SK-N-SH treated with all-trans-retinoic acid at 6 μM for 48 hours (cell line): ENCODE measurements at regions not wholly inside any gene's neighbourhood (a gene's known extent, or its start where the extent isn't known, plus 50 kb on each side); places are given as distances from the start of the nearest gene placed in this dataset.

Experiments
- ATAC-seq: fragments of 200-7000 bp; cut with Tn5 transposase; 3 replicates; pipeline ENCODE4 v1.9.1; 2020; ENCODE audit warnings: mild to moderate bottlenecking, moderate library complexity
- CSDC2 ChIP-seq: fragments of 250-450 bp; sonication (Bioruptor Pico); IDR thresholded peaks from 2 replicates; pipeline ENCODE4 v1.5.0; 2020; ENCODE audit warnings: mild to moderate bottlenecking, moderate library complexity
- CSRNP3 ChIP-seq: fragments of 250-450 bp; sonication (Bioruptor Pico); IDR thresholded peaks from 2 replicates; pipeline ENCODE4 v1.5.1; 2021; ENCODE audit warnings: mild to moderate bottlenecking, moderate library complexity
- ESRRG ChIP-seq: fragments of 250-450 bp; sonication (Bioruptor Pico); IDR thresholded peaks from 2 replicates; pipeline ENCODE4 v1.6.1; 2021; ENCODE audit warnings: mild to moderate bottlenecking
- OSR1 ChIP-seq: fragments of 250-450 bp; sonication (Bioruptor Pico); IDR thresholded peaks from 2 replicates; pipeline ENCODE4 v1.8.0; 2022; ENCODE audit warnings: moderate library complexity, mild to moderate bottlenecking, inconsistent platforms
- PATZ1 ChIP-seq: fragments of 250-450 bp; sonication (Bioruptor Pico); IDR thresholded peaks from 2 replicates; pipeline ENCODE4 v1.8.0; 2020; ENCODE audit warnings: mild to moderate bottlenecking, moderate library complexity, borderline replicate concordance
- POU6F1 ChIP-seq: fragments of 250-450 bp; sonication (Bioruptor Pico); IDR thresholded peaks from 2 replicates; pipeline ENCODE4 v1.8.0; 2021; ENCODE audit warnings: low read depth, mild to moderate bottlenecking, moderate library complexity, borderline replicate concordance
- PPARA ChIP-seq: fragments of 250-450 bp; sonication (Bioruptor Pico); IDR thresholded peaks from 2 replicates; pipeline ENCODE4 v1.5.0; 2020; ENCODE audit warnings: mild to moderate bottlenecking, borderline replicate concordance
- RARB ChIP-seq: fragments of 250-450 bp; sonication (Bioruptor Pico); IDR thresholded peaks from 2 replicates; pipeline ENCODE4 v1.8.0; 2021; ENCODE audit warnings: mild to moderate bottlenecking, moderate library complexity
- SNAI2 ChIP-seq: fragments of 250-450 bp; sonication (Bioruptor Pico); IDR thresholded peaks from 2 replicates; pipeline ENCODE4 v1.5.0; 2020; ENCODE audit warnings: mild to moderate bottlenecking, moderate library complexity
- TCF4 ChIP-seq: fragments of 250-450 bp; sonication (Bioruptor Pico); IDR thresholded peaks from 2 replicates; pipeline ENCODE4 v1.8.0; 2021; ENCODE audit warnings: mild to moderate bottlenecking, moderate library complexity, borderline replicate concordance
- TOX ChIP-seq: fragments of 250-450 bp; sonication (Bioruptor Pico); IDR thresholded peaks from 2 replicates; pipeline ENCODE4 v1.8.0; 2021; ENCODE audit warnings: mild to moderate bottlenecking, moderate library complexity, borderline replicate concordance
- ZC3H10 ChIP-seq: fragments of 250-450 bp; sonication (Bioruptor Pico); IDR thresholded peaks from 2 replicates; pipeline ENCODE4 v1.5.1; 2021; ENCODE audit warnings: mild to moderate bottlenecking, moderate library complexity
- ZFP3 ChIP-seq: fragments of 250-450 bp; sonication (Bioruptor Pico); IDR thresholded peaks from 2 replicates; pipeline ENCODE4 v1.5.0; 2020; ENCODE audit warnings: mild to moderate bottlenecking, moderate library complexity
- ZNF70 ChIP-seq: fragments of 450-650 bp; formaldehyde crosslinking; IDR thresholded peaks from 2 replicates; pipeline ENCODE4 v1.5.0; 2020; ENCODE audit warnings: mild to moderate bottlenecking, moderate library complexity
- ZNF8 ChIP-seq: fragments of 450-650 bp; formaldehyde crosslinking; IDR thresholded peaks from 2 replicates; pipeline ENCODE4 v1.5.0; 2020; ENCODE audit warnings: mild to moderate bottlenecking, moderate library complexity
- TF ChIP-seq, protein P1 (sequence below): fragments of 250-450 bp; sonication (Bioruptor Pico); IDR thresholded peaks from 2 replicates; pipeline ENCODE4 v1.5.1; 2020; ENCODE audit warnings: low read depth, mild to moderate bottlenecking, moderate library complexity
- TF ChIP-seq, protein P2 (sequence below): fragments of 250-450 bp; sonication (Bioruptor Pico); IDR thresholded peaks from 2 replicates; pipeline ENCODE4 v1.5.0; 2020; ENCODE audit warnings: mild to moderate bottlenecking, moderate library complexity

GRCh38 chr10:78925800-78926319 is 142.9 kb upstream of the ZMIZ1 start:
- ATAC-seq: peak; percentile 40
- no peak for TF ChIP-seq TCF4 (CRISPR knock-in tag)
- no peak for TF ChIP-seq PPARA
- TF ChIP-seq TOX (CRISPR knock-in tag): no peak
- TF ChIP-seq RARB: no peak
- TF ChIP-seq, protein P1, sequence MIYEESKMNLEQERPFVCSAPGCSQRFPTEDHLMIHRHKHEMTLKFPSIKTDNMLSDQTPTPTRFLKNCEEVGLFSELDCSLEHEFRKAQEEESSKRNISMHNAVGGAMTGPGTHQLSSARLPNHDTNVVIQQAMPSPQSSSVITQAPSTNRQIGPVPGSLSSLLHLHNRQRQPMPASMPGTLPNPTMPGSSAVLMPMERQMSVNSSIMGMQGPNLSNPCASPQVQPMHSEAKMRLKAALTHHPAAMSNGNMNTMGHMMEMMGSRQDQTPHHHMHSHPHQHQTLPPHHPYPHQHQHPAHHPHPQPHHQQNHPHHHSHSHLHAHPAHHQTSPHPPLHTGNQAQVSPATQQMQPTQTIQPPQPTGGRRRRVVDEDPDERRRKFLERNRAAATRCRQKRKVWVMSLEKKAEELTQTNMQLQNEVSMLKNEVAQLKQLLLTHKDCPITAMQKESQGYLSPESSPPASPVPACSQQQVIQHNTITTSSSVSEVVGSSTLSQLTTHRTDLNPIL (CRISPR knock-in tag): no peak
- TF ChIP-seq ESRRG: no peak
- TF ChIP-seq ZNF70 (CRISPR knock-in tag): no peak
- no peak for TF ChIP-seq OSR1

DNA sequence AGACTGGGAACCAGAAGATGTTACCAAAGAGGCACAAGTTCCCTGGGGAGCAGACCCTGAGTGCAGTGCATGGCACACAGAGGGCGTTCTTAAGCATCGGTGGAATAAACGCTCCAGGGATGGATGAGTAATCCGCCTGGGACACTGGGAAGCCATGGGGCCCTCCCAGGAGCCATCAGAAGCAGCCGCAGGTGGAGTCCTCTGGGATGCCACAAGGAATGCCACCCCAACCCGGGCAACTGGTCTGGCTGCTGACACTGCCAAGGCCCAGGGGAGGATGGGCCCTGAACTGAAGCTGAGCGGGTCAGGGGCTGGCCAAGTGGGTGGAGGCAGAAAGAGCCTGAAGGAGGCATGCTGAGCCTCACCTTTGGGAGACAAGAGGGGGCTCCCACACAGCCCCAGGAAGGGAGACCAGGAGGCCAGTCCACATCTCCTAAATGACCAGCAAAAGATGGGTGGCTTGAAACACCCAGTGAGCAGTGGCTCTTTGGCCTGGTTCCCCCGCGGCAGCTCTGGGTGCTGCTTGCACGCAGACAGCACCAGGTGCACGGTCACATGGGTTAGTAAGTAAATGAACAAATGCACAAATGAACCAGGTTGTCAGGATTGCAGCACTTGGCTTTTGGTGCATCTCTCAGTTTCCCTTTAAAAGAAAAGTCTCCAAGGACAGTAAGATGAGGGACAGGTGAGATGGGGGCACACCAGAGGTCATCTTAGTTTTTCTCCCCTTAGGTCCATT is 141.3 kb upstream of the ZMIZ1 start:
- no peak for TF ChIP-seq ESRRG
- ATAC-seq: no peak

GRCh38 chr10:78928330-78928729 is 140.4 kb upstream of the ZMIZ1 start:
- ATAC-seq: no peak
- TF ChIP-seq ZNF8 (CRISPR knock-in tag) (no peak), ZC3H10 (CRISPR knock-in tag) (no peak), TOX (CRISPR knock-in tag) (no peak), ZNF70 (CRISPR knock-in tag) (no peak), CSRNP3 (CRISPR knock-in tag) (no peak), POU6F1 (CRISPR knock-in tag) (no peak), ZFP3 (no peak), PATZ1 (CRISPR knock-in tag) (no peak), RARB (no peak), SNAI2 (no peak), TCF4 (CRISPR knock-in tag) (no peak), CSDC2 (CRISPR knock-in tag) (no peak)
- TF ChIP-seq, protein P1 (CRISPR knock-in tag): no peak
- TF ChIP-seq, protein P2, sequence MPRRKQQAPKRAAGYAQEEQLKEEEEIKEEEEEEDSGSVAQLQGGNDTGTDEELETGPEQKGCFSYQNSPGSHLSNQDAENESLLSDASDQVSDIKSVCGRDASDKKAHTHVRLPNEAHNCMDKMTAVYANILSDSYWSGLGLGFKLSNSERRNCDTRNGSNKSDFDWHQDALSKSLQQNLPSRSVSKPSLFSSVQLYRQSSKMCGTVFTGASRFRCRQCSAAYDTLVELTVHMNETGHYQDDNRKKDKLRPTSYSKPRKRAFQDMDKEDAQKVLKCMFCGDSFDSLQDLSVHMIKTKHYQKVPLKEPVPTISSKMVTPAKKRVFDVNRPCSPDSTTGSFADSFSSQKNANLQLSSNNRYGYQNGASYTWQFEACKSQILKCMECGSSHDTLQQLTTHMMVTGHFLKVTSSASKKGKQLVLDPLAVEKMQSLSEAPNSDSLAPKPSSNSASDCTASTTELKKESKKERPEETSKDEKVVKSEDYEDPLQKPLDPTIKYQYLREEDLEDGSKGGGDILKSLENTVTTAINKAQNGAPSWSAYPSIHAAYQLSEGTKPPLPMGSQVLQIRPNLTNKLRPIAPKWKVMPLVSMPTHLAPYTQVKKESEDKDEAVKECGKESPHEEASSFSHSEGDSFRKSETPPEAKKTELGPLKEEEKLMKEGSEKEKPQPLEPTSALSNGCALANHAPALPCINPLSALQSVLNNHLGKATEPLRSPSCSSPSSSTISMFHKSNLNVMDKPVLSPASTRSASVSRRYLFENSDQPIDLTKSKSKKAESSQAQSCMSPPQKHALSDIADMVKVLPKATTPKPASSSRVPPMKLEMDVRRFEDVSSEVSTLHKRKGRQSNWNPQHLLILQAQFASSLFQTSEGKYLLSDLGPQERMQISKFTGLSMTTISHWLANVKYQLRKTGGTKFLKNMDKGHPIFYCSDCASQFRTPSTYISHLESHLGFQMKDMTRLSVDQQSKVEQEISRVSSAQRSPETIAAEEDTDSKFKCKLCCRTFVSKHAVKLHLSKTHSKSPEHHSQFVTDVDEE (CRISPR knock-in tag): no peak
